NCI-H226 (cell line): ENCODE measurements at regions not wholly inside any gene's neighbourhood (a gene's known extent, or its start where the extent isn't known, plus 50 kb on each side); places are given as distances from the start of the nearest gene placed in this dataset.

Experiments
- DNase-seq: peaks from one replicate; pipeline ENCODE4 v3.0.0-alpha.2; 2015

- no peak for DNase-seq
Observed at GRCh38 chr15:38046257-38047051, 112.0 kb downstream of the TMCO5A start.

- no peak for DNase-seq
Observed at GRCh38 chr15:38048001-38048455, 113.6 kb downstream of the TMCO5A start.

GRCh38 chr15:38049891-38050290 lies 115.5 kb downstream of the TMCO5A start:
- no peak for DNase-seq

- no peak for DNase-seq
Observed at GRCh38 chr15:38050529-38051448, 116.3 kb downstream of the TMCO5A start.

- no peak for DNase-seq
Observed at GRCh38 chr15:38053205-38053604, 118.8 kb downstream of the TMCO5A start.

- no peak for DNase-seq
Observed at GRCh38 chr15:38053776-38054175, 119.3 kb downstream of the TMCO5A start.

- no peak for DNase-seq
Observed at GRCh38 chr15:38054488-38054887, 120.0 kb downstream of the TMCO5A start.

- DNase-seq, result peak; percentile 18
Observed at GRCh38 chr15:38058596-38059075, 124.2 kb downstream of the TMCO5A start.

GRCh38 chr15:38059665-38060064 lies 125.2 kb downstream of the TMCO5A start:
- DNase-seq, result peak; percentile 21

GRCh38 chr15:38061856-38062649 lies 127.6 kb downstream of the TMCO5A start:
- no peak for DNase-seq

- DNase-seq, result no peak
Observed at GRCh38 chr15:38062696-38063095, 128.3 kb downstream of the TMCO5A start.

- DNase-seq, result no peak
Observed at GRCh38 chr15:38065721-38066345, 131.4 kb downstream of the TMCO5A start.

- DNase-seq, result no peak
Observed at GRCh38 chr15:38066612-38067011, 132.2 kb downstream of the TMCO5A start.

GRCh38 chr15:38068626-38069391 lies 134.4 kb downstream of the TMCO5A start:
- DNase-seq, result peak; percentile 70

GRCh38 chr15:38069511-38070011 lies 135.1 kb downstream of the TMCO5A start:
- peak; percentile 30 for DNase-seq

GRCh38 chr15:38070778-38071177 lies 136.3 kb downstream of the TMCO5A start:
- DNase-seq, result no peak

GRCh38 chr15:38071211-38071972 lies 137.0 kb downstream of the TMCO5A start:
- DNase-seq, result no peak

GRCh38 chr15:38072007-38072347 lies 137.5 kb downstream of the TMCO5A start:
- no peak for DNase-seq

- DNase-seq, result no peak
Observed at GRCh38 chr15:38072348-38073177, 138.1 kb downstream of the TMCO5A start.
